ENCODE measurements at regions not wholly inside any gene's neighbourhood (a gene's known extent, or its start where the extent isn't known, plus 50 kb on each side); places are given as distances from the start of the nearest gene placed in this dataset.
A peak's percentile ranks its signal among the peaks of the same experiment; 100 is the strongest.
"Not testable (repeated sequence)": the region's sequence is repeated elsewhere in the genome, so short reads cannot be mapped to it uniquely, and the experiment has no call there.

DNA sequence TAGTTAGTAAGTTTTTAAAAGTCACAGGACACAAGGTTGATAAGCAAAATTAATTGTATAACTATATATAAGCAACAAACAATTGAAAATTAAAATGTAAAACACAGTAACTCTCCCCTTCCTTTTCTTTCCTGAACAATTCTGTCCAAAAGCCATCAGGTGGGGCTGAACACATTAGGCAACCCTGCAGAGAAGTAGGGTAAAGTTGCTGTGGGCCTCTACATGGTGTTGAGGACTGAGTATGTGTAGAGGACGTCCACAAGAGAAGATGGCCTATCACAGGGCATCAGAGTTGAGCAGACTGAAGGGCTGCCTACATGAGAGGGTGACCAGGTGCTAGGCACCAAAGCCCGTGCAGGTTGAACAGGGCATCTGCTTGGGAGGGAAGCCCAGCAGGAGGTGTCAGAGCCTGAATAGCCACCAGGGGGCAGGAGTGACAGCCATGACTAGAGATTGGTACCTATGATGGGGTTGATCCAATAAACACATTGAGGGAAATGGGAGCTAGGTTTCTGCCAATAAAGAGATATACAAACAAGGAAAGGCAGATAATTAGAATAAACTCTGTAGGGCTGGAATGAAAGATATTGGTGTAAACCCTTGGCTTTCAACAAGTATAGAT is 415.1 kb downstream of the NPIPA8 start:
- peak in 3 of 42 donors; percentile 4 to 27 (median 19) for DNase-seq
- intact Hi-C loops (cut with DNase I) = no loop called here

DNA sequence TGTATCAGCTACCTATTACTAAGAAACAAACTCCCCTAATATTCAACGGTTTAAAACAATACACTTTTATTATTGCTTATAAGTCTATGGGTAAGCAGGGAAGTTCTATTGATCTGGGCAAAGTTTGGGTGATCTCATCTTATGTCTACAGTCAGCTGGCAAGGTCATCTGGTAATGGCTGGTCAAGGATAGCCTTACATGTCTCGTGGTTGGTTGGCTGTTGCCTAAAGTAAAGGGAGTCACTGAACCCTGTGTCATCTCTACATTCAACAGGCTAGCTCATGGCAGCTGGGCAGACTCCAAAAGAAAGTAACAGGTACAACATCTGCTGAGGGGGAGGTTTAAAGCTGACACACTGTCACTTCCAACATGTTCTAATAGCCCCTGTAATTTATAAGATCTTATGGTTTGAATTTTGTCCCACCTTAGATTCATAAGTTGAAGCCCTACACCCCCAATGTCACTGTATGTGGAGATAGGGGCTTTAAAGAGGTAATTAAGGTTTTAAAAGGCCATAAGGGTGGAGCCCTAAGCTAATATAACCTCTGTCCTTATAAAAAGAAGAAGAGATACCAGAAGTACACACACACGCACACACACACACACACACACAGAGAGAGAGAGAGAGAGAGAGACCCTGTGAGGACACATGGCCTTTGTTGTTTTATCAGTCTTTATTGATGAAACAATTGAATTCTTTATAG is 419.1 kb downstream of the NPIPA8 start:
- DNase-seq = no peak
- intact Hi-C loops (cut with DNase I) = no loop called here

DNA sequence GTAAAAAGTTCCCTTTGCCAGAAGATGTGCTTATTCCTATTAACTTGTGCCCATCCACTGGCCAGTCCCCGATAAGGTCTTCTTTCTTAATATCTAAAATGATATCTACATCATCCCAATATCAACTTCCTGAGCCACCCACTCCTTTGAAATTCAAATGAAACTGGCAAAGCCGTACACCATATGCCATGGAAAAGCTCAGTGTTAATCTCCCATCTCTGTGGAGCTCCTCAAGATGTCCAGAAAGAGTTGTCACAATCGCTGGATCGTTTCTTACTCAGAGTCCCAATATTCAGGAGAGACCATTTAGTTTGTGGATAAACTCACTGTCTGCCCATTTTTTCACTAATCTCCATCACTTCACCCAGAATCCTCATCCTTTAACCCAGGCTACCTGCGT is 420.7 kb downstream of the NPIPA8 start:
- intact Hi-C loops (cut with DNase I) = no loop called here
- DNase-seq = no peak

DNA sequence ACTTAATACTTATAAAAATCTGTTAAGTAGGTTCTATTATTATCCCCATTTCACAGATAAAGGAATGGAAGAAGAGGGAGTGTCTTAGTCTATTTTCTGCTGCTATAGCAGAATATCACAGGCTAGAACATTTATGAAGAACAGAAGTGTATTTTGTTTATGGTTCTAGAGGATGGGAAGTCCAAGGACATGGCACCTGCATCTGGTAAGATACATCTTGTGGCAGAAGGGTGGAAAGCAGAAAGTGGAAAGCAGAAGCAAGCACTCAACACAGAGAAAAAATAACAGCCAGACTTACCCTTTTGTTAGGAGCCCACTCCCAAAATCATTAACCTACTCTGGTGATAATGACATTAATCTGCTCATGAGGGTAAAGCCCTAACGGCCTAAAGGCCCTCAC is 422.4 kb downstream of the NPIPA8 start:
- DNase-seq = no peak
- intact Hi-C loops (cut with DNase I) = no loop called here

DNA sequence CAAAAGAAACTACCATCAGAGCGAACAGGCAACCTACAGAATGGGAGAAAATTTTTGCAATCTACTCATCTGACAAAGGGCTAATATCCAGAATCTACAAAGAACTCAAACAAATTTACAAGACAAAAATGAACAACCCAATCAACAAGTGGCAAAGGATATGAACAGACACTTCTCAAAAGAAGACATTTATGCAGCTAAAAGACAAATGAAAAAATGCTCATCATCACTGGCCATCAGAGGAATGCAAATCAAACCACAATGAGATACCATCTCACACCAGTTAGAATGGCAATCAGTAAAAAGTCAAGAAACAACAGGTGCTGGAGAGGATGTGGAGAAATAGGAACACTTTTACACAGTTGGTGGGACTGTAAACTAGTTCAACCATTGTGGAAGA is 425.0 kb downstream of the NPIPA8 start:
- intact Hi-C loops (cut with DNase I) = not testable (repeated sequence)

DNA sequence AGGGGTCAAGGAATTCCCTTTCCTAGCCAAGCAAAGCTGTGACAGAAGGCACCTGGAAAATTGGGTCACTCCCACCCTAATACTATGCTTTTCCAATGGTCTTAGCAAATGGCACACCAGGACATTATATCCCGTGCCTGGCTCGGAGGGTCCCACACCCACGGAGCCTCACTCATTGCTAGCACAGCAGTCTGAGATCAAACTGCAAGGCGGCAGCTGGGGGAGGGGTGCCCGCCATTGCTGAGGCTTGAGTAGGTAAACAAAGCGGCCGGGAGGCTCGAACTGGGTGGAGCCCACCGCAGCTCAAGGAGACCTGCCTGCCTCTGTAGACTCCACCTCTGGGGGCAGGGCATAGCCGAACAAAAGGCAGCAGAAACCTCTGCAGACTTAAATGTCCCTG is 429.9 kb downstream of the NPIPA8 start:
- not testable (repeated sequence) for DNase-seq

More for the DNA sequence above, 425.0 kb downstream of the NPIPA8 start:
- not testable (repeated sequence) for DNase-seq

DNA sequence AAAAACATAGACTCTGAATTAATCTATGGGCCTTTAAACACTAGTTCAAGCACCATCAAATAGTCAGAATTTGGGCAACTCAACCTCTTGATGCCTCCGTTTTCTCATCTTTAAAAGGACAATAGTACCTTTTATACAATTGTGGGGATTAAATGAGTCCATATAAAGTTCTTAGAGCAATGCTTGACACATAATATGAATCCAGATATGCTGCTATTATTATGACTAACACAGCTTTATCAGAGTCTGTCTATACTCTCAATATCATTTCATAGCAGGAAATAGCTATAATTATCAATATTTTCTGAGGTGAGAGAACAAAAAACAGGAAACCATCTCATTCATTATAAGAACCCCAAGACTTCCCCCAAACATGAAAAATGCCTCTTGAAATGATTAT is 430.5 kb upstream of the XYLT1 start:
- intact Hi-C loops (cut with DNase I) = no loop called here

More for the DNA sequence above, 429.9 kb downstream of the NPIPA8 start:
- intact Hi-C loops (cut with DNase I) = not testable (repeated sequence)

DNA sequence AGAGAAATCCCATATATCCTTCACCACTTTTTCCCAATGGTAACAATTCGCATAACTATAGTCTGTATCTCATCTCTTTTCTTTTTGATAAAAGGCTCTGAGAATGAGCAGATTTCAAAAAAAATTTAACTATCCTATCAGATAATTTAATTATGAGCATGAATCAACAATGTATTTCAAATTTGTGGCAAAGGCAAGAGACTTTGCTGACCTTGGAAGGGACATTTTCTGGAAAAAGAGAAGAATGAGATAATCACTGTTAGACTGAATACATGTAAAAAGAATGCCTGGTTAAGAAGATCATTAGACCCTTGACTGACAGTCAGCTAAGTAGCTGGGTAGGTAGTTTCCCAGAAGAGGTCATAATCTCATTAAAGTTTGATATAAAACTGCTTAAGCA is 428.4 kb upstream of the XYLT1 start:
- intact Hi-C loops (cut with DNase I) = no loop called here
- no peak for DNase-seq

More for the DNA sequence above, 430.5 kb upstream of the XYLT1 start:
- no peak for DNase-seq

DNA sequence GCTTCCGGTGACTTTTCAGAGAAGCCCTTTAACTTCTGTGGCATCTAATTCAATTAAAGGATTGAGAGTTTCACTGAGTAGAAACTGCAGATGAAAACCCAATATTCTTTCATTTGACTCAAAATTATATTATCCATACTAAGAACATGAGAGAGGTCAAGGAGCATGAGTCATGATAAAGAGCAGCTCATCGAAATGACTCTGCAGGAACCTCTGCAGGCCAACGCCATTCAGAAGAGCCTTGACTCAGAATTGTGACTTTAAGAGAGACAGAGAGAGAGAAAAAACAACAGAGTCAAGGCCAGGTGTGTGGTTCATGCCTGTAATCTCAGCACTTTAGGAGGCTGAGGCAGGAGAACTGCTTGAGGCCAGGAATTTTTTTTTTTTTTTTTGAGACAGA is 417.2 kb upstream of the XYLT1 start:
- DNase-seq = no peak

DNA sequence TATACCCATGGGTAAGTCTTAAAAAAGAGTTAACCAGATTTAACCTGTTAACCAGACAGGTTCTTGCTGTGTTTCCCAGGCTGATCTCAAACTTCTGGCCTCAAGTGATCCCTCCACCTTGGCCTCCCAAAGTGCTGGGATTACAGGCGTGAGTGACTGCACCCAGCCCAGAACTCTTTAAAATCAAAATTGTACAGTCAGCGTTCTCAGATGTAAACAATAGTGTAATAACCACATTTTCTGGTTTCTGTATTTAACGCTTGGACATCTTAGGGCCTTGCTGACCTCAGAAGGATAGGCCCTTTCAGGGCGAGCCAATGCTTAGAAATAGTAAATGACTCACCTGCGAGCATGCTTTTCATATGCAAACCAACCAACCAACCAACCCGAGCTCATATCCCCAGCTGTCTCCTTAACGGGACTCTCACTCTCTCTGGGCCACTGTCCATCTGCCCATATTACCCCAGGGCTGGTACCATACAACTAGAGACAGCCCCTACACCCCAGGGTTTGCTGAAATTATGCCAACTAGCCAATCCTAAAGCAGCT is 415.0 kb upstream of the XYLT1 start:
- DNase-seq = no peak
- intact Hi-C loops (cut with DNase I) = no loop called here

More for the DNA sequence above, 417.2 kb upstream of the XYLT1 start:
- intact Hi-C loops (cut with DNase I) = no loop called here

DNA sequence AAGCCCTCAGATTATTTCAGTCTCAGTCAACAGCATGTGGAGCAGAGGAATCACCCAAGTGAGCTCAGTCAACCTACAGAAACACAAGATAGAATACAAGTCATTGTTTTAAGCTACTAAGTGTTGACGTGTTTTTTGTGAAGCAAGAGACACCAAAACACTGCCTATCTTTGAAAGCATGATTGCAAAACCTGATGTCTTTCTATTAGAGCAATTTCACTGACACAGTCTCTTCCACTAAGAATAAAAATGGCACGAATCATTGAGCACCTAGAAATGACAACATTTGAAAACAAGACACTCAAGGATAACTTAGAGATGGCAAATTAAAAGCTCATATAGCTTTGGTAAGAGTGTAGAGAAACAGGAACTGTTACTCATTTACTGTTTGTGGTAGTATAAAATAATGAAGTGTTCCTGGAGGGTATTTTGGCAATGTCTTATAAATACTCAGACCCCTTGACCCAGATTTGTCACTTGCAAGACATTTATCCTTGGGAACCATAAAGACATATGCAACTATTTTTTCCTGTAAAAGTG is 407.1 kb upstream of the XYLT1 start:
- DNase-seq = no peak

DNA sequence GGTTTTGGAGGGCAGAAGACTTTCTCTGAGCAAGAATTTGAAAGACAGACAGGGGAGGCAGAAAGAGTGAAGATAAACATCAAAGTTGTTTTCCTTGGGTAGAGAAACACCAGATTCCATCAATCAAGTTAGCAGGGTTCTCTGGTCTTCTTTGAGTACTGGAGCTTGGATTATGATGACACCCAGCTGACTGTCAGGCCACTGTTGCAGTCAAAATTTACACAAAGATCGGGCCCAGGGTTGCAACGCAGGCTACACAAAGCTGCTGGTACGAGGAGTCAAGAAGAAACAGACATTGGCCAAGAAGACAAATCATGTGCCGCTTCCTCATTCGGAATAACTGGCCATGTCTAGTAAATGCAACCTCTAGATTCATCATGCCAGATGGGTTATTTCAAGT is 396.2 kb upstream of the XYLT1 start:
- DNase-seq = no peak
- intact Hi-C loops (cut with DNase I) = no loop called here

More for the DNA sequence above, 407.1 kb upstream of the XYLT1 start:
- intact Hi-C loops (cut with DNase I) = no loop called here

DNA sequence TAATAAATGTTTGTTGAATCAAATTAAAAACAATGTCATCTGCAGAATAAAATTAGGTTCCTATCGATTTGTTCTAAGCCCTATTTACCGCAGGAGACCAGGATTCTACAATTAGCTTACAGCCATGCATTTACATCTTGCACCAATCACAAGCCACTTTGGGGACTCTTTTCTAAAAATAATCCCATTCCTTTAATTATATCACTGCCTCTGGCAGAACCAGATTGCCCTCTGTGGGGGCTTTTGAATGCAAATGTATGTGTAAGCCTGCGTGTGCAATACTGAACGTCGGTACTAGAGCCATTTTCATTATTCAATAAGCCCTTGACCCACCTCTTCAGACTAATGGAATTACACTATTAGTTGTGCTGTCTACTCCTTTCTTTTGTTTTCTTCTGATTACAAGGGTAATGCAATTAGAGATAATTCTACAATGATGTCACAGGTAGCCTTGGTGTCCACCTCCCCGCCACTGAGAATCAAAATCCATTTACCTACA is 391.3 kb upstream of the XYLT1 start:
- intact Hi-C loops (cut with DNase I) = no loop called here
- DNase-seq = no peak

DNA sequence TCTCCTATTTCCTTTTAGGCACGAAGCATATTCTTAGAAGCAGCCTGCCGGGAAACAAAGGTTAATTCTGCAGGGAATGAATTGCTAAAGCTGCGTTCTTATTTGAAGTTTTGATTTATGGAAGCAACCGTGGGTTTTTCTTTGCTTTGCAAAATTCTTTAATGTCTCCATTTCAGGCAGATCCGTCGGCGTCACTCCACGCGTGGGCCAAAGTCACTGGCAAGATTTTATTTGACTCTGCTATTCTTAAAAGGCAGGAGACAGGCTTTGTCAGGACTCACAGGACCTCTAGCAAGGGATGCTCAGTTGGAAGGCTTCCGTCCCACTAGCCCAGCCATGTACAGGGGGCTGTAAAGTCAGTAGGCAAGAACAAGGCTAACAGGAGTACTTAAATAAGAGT is 387.3 kb upstream of the XYLT1 start:
- intact Hi-C loops (cut with DNase I) = no loop called here
- DNase-seq = peak in 41 of 42 donors; percentile 6 to 74 (median 44)

DNA sequence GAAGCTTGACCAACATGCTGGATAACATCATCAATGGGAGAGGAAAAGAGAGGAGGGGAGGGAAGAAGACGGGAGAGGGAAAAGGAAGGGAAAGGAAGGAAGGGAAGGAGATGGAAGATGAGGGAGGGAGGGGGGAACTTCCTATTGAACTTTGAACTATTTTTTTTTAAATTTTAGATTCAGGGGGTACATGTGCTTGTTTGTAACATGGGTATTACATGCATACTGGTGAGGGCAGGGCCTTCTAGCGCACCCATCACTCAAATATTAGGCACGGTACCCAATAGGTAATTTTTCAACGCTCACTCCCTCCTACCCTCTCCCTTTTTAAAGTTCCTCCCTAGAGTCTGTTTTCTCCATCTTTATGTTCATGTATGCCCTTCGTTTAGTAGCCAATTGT is 383.2 kb upstream of the XYLT1 start:
- no peak for DNase-seq
- intact Hi-C loops (cut with DNase I) = no loop called here

DNA sequence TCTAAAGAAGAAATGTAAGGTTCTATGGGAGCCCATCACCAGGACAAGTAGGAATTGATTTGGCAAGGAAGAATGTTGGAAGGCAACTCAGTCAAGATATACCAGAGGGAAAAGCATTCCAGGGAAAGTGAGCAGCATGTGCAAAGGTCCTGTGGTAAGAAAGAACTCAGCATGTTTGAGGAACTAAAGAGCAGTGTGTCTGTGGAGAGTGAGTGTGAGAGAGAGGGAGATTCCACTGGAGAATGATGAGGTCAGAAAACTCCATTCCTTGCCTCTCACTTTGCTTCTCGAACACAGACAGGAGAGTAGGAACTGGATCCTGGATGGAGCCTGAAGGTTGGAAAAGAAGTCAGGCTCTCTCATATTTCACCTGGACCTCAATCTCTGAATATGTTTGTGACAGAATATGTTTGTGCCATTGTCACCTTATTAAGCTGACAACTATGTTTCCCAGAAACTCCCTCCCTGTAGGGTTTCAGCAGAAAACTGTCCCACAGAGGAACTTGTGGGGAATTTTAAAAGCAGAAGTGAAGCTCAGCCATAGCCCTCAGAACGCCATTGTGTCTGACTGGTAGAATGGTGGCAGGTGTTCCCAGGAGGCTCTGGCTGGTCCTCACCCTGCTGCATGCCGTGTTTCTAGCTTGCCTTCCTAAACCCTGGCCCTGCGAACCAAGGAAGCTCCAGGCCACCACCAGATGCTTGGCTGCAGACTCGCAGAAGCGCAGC is 382.4 kb upstream of the XYLT1 start:
- DNase-seq = no peak
- intact Hi-C loops (cut with DNase I) = no loop called here

DNA sequence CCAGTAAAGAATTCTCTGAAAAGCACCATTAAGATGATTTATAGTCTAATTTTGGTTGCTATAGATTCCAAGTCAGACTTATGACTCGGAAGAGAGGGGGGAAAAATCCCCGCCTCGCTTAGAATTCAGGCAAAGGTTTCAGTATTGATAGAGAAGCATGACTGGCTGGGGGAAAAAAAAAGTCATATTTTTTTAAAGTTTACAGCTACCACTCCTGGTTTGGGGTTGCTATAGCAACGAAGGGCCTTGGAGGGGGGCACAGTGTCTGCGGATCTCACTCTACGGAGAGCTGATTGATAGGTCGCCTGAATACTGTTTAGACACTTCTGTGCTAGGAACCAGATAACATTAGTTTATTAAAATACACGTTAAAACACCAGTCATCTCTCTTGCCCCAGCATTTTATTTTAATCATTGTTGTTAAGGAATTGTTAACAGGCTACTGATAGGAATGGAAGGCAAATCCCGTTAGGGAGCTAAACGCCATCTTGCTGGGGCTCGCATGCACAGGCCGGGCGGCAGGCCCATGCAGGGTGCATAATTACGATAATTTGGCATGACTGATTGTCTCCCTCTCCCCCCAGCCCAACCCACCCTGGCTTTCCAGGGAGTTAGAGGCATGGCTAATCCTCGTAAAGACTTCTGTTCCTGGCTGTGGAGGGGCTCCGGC is 380.0 kb upstream of the XYLT1 start:
- intact Hi-C loops (cut with DNase I) = no loop called here
- DNase-seq = no peak

DNA sequence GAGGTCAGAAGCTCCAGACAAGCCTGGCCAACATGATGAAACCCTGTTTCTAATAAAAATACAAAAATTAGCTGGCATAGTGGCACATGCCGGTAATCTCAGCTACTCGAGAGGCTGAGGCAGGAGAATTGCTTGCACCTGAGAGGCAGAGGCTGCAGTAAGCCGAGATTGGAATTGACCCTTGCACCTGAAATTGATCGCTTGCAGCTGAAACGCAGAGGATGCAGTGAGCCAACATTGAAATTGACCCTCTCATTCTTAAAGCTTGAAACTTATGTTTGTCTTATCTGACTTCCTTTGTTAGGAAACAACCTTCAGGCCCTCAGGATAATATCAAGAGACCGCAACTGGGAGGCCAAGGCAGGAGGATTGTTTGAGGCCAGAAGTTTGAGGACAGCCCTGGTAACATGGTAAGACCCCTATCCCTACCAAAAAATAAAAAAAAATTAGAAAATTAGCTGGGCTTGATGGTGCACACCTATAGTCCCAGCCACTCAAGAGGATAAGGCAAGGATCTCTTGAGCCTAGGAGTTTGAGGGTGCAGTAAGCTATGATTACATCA is 376.6 kb upstream of the XYLT1 start:
- DNase-seq = no peak
- intact Hi-C loops (cut with DNase I) = no loop called here

DNA sequence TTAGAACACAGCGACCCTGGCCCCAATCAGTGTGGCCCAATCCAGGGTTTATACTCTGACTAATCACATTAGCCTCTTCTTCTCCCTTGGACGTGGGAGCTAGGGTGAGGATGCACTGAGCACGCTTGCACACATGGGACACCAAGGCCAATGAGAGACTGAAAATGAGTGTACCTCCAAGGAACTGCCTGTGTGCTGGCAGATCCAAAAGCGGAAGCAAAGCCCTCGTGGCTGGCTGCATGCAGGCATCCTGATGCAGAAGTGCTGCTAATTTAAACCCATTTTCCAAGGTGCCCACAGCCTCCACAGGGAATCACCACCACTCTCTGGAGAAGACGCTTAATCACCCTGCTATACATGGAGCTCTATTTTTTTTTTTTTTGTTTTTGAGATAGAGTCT is 375.3 kb upstream of the XYLT1 start:
- DNase-seq = no peak
- intact Hi-C loops (cut with DNase I) = no loop called here

All from head of caudate nucleus (tissue), 42 donors.